Stomach (tissue), 4 donors: ENCODE measurements at regions not wholly inside any gene's neighbourhood (a gene's known extent, or its start where the extent isn't known, plus 50 kb on each side); places are given as distances from the start of the nearest gene placed in this dataset.

Experiments used
- CTCF ChIP-seq, 7 experiments: fragments of 450-650 bp in 4 of 7; fragments of 200-600 bp in 3 of 7; sonication (generic) in 3 of 7; IDR thresholded peaks; one replicate each; pipeline ENCODE4 v1.5.1; 2016 to 2019; ENCODE audit warnings: antibody characterized with exemption in 7 of 7, control low read depth in 2 of 7, mild to moderate bottlenecking in 1 of 7
- POLR2AphosphoS5 ChIP-seq, 3 donors: sonication (generic); formaldehyde crosslinking; IDR thresholded peaks; one replicate each; pipeline ENCODE4 v1.6.1; 2016; ENCODE audit warnings: antibody characterized with exemption in 3 of 3

GRCh38 chr2:137865954-137866540 is 98.2 kb upstream of the HNMT start:
- TF ChIP-seq CTCF (IDR thresholded peaks at IDR 0.05), result peak in 3 of 7 experiments; percentile 33 to 45 (median 45)
- TF ChIP-seq POLR2AphosphoS5 (IDR thresholded peaks at IDR 0.05), result no peak
